ENCODE measurements at regions not wholly inside any gene's neighbourhood (a gene's known extent, or its start where the extent isn't known, plus 50 kb on each side); places are given as distances from the start of the nearest gene placed in this dataset.
"Not testable (repeated sequence)": the region's sequence is repeated elsewhere in the genome, so short reads cannot be mapped to it uniquely, and the experiment has no call there.

DNA sequence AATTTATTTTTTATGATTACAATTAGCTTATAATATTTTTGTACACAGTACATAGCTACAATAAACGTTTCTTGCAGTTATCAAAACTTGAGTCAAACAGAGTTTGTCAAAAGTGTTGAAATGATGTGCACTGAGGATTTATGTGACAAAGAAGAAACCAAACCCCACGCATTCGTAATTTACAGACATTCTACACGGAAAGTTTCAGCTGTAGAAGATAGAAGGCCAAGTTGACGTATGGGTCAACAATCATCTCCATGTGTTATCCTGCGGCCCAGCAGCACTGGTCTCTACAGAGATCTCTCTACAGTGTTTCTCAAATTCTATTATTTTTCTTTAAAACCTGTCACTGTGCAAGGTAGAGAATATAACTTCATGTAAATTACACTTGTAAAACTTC lies 1507.6 kb downstream of the PCDH9 start:
- Histone ChIP-seq H3K4me3 (no peak overlapping the region), H3K9me3 (replicated peaks in 1 of 11) (peaks cover 0 to 9% (median 0%) of the 10 kb centered on the region in 11 experiments; a peak in 3 of 22 replicates), H3K4me2 (no peak overlapping the region), H3K27ac (no peak overlapping the region), H3K9ac (no peak overlapping the region), H3K4me1 (no peaks in the 10 kb centered on the region), H3K27me3 (no peaks in the 10 kb centered on the region), H4K20me1 (no peaks in the 10 kb centered on the region), H3K36me3 (no peaks in the 10 kb centered on the region)
- no peak for TF ChIP-seq Cebpa-rat (IDR thresholded peaks at IDR 0.05)

DNA sequence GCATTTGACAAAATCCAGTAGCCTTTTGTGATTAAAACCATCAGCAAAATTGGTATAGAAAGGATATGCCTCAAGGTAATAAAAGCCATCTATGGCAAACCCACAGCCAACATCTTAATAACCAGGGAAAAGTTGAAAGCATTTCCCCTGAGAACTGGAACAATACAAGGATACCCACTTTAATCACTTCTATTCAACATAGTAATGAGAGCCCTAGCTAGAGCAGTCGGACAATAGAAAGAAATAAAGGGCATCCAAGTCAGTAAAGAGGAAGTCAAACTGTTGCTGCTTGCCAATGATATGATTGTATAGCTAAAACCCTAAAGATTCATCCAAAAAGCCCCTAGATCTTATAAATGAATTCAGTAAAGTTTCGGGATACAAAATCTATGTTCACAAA lies 1510.3 kb downstream of the PCDH9 start:
- Histone ChIP-seq H3K4me1 (no peaks in the 10 kb centered on the region), H3K9ac (no peak overlapping the region), H3K27me3 (no peaks in the 10 kb centered on the region), H3K9me3 (replicated peaks in 1 of 11) (peaks cover 0 to 9% (median 0%) of the 10 kb centered on the region in 11 experiments; a peak in 3 of 22 replicates), H4K20me1 (no peaks in the 10 kb centered on the region), H3K36me3 (no peaks in the 10 kb centered on the region), H3K27ac (no peak overlapping the region), H3K4me2 (no peak overlapping the region), H3K4me3 (no peak overlapping the region)
- TF ChIP-seq Cebpa-rat (IDR thresholded peaks at IDR 0.05): no peak

DNA sequence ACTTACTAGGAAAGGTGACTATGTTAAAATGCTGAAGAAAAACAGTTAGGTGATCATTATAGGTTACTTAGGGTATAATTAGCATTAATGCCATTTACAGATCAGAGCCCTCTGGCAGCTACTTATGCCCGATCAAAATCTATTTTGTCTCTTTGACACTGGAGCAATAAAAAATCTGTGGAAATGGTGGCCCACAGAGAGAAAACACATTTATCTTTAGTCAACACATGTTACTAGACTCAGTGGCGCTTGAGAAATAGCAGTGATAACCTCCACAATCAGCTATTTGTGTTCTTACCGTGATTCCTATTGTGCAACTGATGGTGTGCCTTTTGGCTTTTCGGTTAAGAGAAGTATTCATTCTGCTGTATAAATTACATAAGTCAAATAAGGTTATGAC lies 1519.6 kb downstream of the PCDH9 start:
- no peak for TF ChIP-seq Cebpa-rat (IDR thresholded peaks at IDR 0.05)
- H3K9ac ChIP-seq: no peak overlapping the region
- no peaks in the 10 kb centered on the region for H4K20me1 ChIP-seq
- H3K27ac ChIP-seq: no peak overlapping the region
- no peaks in the 10 kb centered on the region for H3K36me3 ChIP-seq
- no peaks in the 10 kb centered on the region for H3K27me3 ChIP-seq
- no peak overlapping the region for H3K4me2 ChIP-seq
- no peaks in the 10 kb centered on the region for H3K4me1 ChIP-seq
- H3K4me3 ChIP-seq: no peak overlapping the region
- no peaks in the 10 kb centered on the region for H3K9me3 ChIP-seq (replicated peaks in 1 of 11)

DNA sequence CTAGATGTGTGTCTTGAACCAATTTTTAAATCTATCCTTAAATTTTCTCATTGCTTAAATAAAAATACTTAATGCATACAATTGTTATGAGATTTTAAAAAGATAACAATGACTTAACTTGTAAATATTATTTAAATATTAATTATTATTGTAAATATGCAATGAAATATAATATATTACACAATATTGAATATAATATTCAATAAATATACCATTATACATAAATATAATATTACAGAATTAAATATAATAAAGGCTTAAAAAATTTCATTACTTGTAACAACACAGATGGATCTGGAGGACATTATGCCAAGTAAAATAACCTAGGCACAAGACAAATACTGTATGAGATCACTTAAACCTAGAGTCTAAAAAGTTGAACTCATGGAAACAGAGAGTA lies 1532.3 kb downstream of the PCDH9 start:
- no peak overlapping the region for H3K27ac ChIP-seq
- H3K9me3 ChIP-seq (replicated peaks in 1 of 11): no peaks in the 10 kb centered on the region
- TF ChIP-seq Cebpa-rat (IDR thresholded peaks at IDR 0.05): no peak

DNA sequence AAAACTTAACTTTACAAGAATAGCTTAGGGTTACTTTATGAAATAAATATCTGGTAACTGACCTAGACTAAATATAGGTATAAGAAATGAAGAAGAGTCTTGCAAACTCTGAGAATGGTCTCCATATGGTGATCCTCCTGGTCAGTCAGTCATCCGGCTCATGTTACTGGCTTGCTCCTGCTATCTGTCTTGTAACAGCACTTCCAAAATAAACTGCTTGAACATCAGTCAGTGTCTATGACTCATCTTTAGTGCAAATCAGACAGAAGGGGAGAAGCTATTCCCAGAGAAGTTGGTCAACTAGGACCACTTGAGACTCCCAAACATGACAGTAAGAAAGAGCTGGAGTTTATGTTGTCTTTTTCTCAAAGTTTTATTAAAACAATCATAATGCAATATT lies 1550.9 kb downstream of the PCDH9 start:
- no peak for TF ChIP-seq Cebpa-rat (IDR thresholded peaks at IDR 0.05)
- Histone ChIP-seq H3K36me3 (no peaks in the 10 kb centered on the region), H3K27ac (no peak overlapping the region), H4K20me1 (no peaks in the 10 kb centered on the region), H3K4me1 (no peaks in the 10 kb centered on the region), H3K9me3 (replicated peaks in 1 of 11) (peaks cover 0 to 7% (median 0%) of the 10 kb centered on the region in 11 experiments; a peak in 3 of 22 replicates), H3K9ac (no peak overlapping the region), H3K4me2 (no peak overlapping the region), H3K27me3 (no peaks in the 10 kb centered on the region), H3K4me3 (no peak overlapping the region)

More for the DNA sequence above, 1532.3 kb downstream of the PCDH9 start:
- H3K4me1 ChIP-seq: 0 out of 20 replicates have a peak, but pooled peaks cover 0 to 4% (median 0%) of the 10 kb centered on the region in 10 experiments
- H3K9ac ChIP-seq: no peak overlapping the region
- no peaks in the 10 kb centered on the region for H3K27me3 ChIP-seq
- no peak overlapping the region for H3K4me2 ChIP-seq
- no peaks in the 10 kb centered on the region for H3K36me3 ChIP-seq
- no peaks in the 10 kb centered on the region for H4K20me1 ChIP-seq
- H3K4me3 ChIP-seq: no peak overlapping the region

DNA sequence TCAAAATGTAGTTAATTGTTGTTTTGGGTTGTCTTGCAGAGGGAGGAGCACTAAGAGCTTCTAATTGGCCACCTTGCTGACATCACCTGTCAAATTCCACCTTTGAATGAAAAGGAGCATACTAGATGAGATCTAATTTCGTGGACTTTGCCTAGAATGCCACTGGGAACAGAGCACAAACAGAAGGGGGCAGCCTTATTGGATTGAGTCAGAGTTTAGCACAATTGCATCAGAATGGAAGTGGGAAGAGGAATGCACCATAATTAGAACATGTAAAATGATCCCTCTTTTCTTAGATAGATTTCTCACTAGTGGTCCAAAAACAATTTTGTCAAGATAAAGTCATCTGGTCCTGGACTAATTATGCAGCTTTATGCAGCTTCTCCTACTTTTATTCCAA lies 1552.2 kb downstream of the PCDH9 start:
- Histone ChIP-seq H3K36me3 (no peaks in the 10 kb centered on the region), H3K9me3 (replicated peaks in 1 of 11) (peaks cover 0 to 7% (median 0%) of the 10 kb centered on the region in 11 experiments; a peak in 4 of 22 replicates), H4K20me1 (no peaks in the 10 kb centered on the region), H3K4me2 (no peak overlapping the region), H3K27ac (no peak overlapping the region), H3K4me1 (no peaks in the 10 kb centered on the region), H3K4me3 (no peak overlapping the region), H3K27me3 (no peaks in the 10 kb centered on the region), H3K9ac (no peak overlapping the region)
- no peak for TF ChIP-seq Cebpa-rat (IDR thresholded peaks at IDR 0.05)

DNA sequence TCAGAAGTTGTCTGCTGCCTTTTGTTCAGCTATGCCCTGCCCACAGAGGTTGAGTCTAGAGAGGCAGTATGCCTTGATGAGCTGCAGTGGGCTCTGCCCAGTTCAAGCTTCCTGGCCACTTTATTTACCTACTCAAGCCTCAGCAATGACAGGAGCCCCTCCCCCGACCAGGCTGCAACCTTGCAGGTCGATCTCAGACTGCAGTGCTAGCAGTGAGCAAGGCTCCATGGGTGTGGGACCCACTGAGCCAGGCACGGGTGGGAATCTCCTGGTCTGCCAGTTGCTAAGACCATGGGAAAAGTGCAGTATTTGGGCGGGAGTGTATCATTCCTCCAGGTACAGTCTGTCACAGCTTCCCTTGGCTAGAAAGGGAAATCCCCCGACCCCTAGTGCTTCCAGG lies 1554.8 kb downstream of the PCDH9 start:
- H3K9me3 ChIP-seq (replicated peaks in 1 of 11); H3K27ac ChIP-seq: not testable (repeated sequence)

DNA sequence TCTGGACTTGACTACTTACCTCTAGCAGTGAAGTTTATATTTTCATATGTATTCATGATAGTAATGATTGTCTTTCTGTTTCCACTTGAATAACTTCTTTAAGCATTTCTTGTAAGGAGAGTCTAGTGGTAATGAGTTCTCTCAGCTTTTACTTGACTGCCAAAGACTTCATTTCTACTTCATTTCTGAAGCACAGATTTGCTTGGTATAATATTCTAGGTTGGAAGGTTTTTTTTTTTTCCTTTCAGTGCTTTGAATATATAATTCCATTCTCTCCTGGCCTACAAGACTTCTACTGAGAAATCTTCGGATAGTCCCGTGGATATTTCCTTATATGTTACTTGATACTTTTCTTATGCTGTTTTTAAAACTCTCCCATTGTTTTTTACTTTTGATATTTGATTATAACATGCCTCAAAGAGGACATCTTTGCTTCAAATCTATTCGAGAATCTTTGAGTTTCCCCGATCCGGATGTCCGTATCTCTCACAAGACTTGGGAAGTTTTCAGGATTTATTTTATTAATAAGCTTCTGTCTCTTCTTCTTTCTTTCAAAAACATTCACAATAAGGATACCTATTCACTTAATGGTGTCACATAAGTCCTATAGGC lies 1560.0 kb downstream of the PCDH9 start:
- Histone ChIP-seq H3K4me3 (no peak overlapping the region), H3K9me3 (replicated peaks in 1 of 11) (peaks cover 0 to 13% (median 6%) of the 10 kb centered on the region in 11 experiments; a peak in 13 of 22 replicates), H3K27me3 (no peaks in the 10 kb centered on the region), H3K4me1 (no peaks in the 10 kb centered on the region), H3K4me2 (no peak overlapping the region), H3K36me3 (no peaks in the 10 kb centered on the region), H4K20me1 (no peaks in the 10 kb centered on the region), H3K27ac (no peak overlapping the region), H3K9ac (no peak overlapping the region)
- no peak for TF ChIP-seq Cebpa-rat (IDR thresholded peaks at IDR 0.05)

More for the DNA sequence above, 1554.8 kb downstream of the PCDH9 start:
- H3K36me3 ChIP-seq, H3K9ac ChIP-seq, H4K20me1 ChIP-seq, H3K4me1 ChIP-seq, H3K4me2 ChIP-seq, H3K4me3 ChIP-seq, H3K27me3 ChIP-seq: not testable (repeated sequence)

DNA sequence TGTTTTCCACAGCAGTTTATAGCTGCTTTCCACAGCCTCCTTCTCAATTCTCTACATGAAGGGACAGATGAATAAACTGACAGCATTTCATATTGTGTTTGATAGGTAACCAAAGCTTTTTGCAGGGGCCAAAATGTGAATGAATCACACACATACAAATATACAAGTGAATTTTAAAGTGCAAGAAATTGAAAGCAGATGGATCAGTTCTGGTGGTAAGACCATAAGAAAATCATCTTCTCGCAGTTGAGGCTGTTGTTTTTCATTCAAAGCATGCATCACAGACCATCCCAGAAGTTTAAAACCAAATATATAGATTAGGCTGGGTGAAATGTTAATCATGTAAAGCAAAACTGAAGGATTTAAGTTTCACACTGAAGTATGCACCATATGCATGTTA lies 1569.4 kb downstream of the PCDH9 start:
- no peak overlapping the region for H3K4me3 ChIP-seq
- peaks cover 4 to 16% (median 8%) of the 10 kb centered on the region in 11 experiments; a peak in 13 of 22 replicates for H3K9me3 ChIP-seq (replicated peaks in 1 of 11)
- no peaks in the 10 kb centered on the region for H3K27me3 ChIP-seq
- H3K9ac ChIP-seq: no peak overlapping the region
- no peaks in the 10 kb centered on the region for H4K20me1 ChIP-seq
- no peak overlapping the region for H3K4me2 ChIP-seq
- TF ChIP-seq Cebpa-rat (IDR thresholded peaks at IDR 0.05): no peak
- H3K36me3 ChIP-seq: no peaks in the 10 kb centered on the region
- H3K4me1 ChIP-seq: no peaks in the 10 kb centered on the region
- no peak overlapping the region for H3K27ac ChIP-seq

DNA sequence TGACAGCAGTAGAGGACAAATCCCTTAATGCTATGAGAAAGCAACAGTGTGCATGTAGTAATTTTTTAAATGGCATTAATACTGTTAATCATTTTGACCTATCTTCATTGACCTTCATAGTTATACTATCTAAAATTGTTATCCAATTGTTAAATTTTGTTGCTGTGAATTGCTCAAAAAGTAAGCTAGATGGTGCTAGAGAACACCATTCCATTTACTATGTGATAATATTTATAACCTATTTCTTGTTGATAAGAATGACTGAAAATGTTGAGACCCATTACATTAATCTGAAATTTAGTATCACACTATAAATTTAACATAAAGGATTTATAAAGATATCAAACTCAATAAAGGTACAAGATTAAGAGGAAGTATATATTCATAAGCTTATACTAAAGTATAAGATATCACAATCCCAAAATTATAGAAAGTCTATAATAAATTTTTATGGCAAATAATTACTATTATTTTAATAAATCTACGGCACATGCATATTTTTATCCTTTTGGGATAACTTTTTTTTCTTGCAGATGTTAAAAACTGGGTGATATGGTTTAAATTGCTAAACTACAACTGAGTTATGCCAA lies 1573.3 kb downstream of the PCDH9 start:
- no peaks in the 10 kb centered on the region for H3K36me3 ChIP-seq
- no peak for TF ChIP-seq Cebpa-rat (IDR thresholded peaks at IDR 0.05)
- H4K20me1 ChIP-seq: no peaks in the 10 kb centered on the region
- no peaks in the 10 kb centered on the region for H3K9me3 ChIP-seq (replicated peaks in 1 of 11)
- H3K4me3 ChIP-seq: no peak overlapping the region
- H3K27me3 ChIP-seq: no peaks in the 10 kb centered on the region
- H3K4me2 ChIP-seq: no peak overlapping the region
- no peaks in the 10 kb centered on the region for H3K4me1 ChIP-seq
- H3K27ac ChIP-seq: no peak overlapping the region
- no peak overlapping the region for H3K9ac ChIP-seq
